Inferior parietal cortex (tissue), 1 donor: ENCODE measurements at regions not wholly inside any gene's neighbourhood (a gene's known extent, or its start where the extent isn't known, plus 50 kb on each side); places are given as distances from the start of the nearest gene placed in this dataset.

Experiments used
- DNase-seq: peaks from one replicate; pipeline ENCODE4 v3.0.0-alpha.2; 2016; ENCODE audit errors: extremely low spot score

DNA sequence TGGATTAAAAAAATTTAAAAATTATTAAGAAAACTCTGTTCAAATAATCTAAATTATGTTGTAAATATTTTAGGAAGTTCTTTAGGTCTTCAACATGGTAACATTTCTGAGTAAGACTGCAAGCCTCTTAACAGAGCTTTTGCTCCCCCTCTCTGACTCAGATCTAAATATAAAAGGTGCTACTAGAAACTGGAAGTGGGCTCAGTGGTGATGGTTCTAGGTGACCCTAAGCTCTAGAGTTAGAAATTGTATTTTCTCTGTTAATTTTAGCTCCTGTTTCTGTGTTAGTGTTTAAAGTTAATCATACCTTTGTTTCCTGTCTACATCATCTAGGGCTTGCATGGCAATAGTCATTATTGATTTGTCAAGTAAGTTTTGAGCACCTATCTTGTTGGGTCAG lies 159.9 kb upstream of the MEIS2 start:
- DNase-seq = no peak

DNA sequence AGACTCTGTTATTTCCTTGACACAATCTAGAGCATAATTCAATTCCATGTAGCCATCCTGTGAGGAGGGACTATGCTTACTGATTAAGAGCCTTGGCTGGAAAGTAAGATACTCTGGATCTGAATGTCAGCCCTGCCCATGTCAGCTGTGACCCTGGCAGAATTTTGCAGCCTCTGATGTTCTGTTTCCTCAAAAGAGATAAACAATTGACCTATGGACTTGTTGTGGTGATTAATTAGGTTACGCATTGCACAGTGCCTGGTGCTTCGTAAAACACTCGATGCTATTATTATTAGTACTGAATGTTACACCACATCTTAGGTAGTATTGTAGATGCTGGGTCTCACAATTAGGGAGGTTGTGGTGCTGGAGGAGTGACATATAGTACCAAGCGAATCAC lies 161.3 kb upstream of the MEIS2 start:
- no peak for DNase-seq

DNA sequence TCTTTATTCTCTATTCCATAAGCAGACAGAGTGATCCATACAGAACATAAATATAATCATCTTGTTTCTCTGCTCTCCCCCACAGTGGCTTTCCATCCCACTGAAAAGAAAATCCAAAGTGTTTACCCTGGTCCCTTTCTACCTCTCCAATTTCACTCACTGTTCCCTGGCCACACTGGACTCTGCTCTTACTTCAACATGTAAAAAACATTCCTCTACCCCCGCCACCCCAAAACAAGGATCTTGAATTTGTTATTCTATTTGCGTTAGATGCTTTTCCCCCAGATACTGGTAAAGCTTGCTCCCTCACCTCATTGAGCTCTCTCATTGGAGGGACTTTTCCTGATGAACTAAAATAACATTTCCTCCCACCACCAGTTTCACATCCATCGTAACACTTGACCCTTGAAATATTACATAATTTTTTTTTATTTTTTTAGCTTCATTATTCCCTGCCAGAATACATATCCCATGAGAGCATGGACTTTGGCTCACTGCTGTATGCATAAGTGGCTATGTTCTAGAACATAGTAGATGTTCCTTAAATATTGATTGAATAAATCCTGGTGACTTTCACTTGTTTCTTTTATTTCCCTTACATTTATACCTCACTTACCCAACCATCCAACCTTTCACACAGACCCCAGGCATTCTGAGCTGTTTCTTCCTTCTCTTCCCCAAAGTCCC lies 162.7 kb upstream of the MEIS2 start:
- no peak for DNase-seq

DNA sequence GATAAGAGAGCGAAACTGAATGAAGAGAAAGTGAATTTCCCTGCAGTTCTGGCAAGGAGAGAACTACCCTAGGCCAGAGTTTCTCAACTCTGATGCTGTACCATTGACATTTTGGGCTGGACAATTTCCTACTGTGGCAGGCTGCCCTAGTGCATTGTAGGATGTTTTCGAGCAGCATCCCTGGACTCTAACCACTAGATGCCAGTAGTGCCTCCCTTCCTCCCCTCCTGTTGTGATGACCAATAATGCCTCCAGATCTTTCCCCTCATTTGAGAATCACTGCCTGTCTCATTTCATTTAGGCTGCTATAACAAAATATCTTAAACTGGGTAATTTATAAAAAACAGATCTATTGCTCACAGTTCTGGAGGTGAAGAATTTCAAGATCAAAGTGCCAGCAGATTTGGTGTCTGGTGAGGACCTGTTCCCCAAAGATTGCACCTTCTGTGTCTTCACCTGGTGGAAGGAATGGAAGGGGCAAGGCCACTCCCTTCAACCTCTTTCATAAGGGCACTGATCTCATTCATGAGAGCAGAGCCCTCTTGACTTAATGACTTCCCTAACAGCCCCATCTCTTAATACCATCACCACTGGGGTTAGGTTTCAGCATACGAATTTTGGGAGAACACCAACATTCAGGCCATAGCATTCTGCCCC lies 188.9 kb upstream of the MEIS2 start:
- DNase-seq = no peak

DNA sequence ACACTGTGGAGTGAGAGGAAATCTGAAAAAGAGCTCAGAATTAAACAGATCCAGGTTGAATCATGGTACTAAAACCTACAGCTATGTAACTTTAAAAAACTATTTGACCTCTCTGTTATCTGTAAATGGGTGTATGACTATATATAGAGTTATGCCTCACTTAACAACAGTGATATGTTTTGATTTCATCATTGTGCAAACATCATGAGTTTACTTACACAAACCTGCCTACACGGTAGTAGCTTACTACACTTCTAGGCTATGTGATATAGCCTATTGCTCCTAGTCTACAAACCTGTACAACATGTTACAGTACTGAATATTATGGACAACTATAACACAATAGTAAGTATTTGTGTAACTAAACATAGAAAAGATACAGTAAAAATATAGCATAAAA lies 191.6 kb upstream of the MEIS2 start:
- no peak for DNase-seq

DNA sequence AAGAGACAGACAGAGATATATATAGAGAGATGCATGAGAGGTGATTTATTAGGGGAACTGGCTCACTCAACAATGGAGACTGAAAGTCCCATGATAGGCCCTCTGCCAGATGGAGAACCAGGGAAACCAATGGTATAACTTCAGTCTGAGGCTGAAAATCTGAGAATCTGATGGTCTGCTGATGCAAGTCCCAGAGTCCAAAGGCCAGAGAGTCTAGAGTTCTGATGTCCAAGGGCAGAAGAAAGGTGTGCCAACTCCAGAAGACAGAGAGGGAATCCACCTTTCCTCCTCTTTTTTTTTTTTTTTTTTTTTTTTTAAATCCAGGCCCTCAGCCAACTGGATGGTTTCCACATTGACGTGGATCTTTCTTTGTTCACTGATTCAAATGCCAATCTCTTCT lies 197.9 kb upstream of the MEIS2 start:
- DNase-seq = no peak

DNA sequence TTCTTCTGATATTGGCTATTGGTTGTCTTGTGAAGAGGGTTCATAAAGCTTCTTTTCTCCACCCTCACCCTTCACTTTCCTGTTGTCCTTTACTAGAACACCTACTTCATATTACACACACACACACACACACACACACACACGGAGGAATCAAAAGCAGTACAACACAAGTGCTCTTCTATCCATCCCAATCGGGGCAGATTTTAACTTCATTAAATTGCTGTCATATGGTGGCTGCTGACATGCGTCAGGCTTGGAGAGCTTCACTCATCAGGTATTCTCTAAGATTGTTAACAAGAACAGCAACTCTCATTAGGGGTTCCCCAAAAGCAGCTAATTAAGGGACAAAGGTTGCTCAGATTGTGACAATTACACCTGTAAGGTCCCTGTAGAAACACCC lies 239.1 kb upstream of the MEIS2 start:
- DNase-seq = no peak

DNA sequence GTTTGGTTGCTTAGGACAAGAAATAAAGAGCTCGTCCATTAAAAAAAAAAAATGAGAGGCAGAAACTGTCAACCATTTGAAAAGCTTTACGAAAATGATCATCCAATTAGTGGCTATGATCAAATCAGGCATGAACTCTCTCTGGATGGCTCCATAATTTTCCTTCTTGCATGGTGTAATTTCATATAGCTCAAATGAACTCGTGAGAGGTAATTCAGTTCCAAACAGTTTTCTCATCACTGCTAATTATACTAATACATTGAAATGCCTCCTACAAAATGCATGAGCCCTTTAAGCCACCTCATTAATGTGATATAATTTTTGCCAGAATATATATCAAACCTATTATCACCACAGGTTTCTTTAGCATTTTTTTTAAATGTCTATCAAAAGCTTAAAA lies 239.5 kb upstream of the MEIS2 start:
- DNase-seq = no peak

DNA sequence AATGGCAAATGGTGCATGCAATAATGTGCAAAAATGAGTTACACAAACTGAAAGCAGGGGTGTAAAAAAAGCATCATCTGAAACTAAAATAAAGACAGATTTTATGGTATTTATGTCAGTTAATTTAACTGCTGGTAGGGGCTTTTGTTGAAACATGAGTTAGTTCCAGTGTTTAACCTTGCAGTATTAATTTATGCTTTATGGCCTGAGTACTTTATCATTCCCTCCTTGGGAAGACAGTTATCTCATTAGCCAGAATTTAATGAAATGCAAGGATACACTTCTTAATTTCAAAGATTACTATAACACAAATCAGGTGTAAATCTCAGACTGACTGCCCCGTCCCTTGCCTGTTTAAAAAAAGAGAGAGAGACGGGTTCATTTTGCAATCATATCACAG lies 240.1 kb upstream of the MEIS2 start:
- DNase-seq = no peak

DNA sequence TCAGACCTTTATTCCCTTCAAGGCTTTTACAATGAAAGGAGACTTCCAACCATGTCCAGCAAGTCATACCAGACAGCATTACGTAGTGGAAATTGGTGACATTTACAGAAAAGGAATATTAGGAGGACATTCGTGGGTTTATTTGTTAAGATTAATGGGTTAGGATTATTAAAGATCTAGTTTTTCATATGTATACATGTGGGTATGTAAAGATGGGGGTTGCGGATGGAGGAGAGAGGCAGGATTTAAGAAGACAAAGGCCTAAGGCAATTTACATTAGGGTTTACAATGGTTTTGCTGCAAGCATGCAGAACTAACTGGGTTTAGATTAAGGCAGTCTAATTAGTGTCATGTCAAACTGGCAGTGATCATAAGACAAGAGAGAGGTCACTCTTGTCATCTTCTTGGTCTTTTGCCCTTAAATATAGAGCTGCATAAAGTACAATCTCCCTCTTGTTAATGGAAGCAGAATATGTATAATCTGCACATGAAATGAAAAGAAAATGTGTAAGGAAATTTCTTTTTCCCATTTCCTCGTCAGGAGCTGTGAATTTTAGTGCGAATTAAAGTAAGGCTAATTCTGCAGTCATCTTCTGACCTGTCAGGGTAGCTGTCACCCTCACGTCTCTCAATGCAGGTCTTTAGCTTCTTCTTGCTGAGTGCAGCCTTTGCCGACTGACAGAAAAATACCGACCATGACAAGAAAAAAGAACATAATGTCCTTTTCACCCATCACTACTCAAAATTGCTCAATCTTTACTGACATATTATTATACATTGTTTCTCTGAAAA lies 258.9 kb upstream of the MEIS2 start:
- DNase-seq = no peak

DNA sequence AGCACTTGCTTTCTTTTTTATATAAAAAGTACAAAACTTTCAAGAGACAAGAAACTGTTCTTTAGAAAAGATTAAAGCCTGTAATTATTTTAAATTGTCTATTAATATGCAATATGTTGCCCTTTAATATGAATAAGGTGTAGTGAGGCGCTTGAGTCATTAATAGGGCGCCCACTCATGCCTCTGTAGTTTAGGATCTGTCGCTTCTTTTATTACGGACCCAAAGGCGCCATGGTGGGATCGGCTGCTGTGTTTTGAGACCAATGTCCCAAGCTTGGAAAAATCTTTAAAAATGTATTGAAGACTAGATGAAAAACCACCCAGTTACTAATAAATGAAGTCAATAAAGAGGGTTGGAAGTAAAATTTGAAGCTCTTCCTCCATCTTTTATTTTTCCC lies 259.5 kb upstream of the MEIS2 start:
- no peak for DNase-seq

DNA sequence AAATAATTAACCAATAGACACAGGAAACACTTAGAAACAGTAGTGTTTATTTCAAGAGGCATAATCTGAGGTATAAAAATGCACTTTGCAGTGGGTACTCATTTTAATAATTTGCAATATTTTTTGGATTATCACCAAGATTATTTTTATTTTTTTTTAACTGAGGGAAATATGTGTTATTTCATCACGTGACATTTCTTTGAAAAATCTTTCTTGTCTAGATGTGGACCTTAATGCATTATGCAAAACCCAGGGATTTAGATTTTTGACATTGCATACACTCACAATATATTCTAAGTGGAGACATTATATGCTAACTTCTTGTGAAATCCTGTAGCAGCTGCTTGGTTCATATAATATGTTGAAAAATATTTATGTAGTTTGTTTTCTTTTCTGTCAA lies 260.4 kb upstream of the MEIS2 start:
- DNase-seq = no peak

DNA sequence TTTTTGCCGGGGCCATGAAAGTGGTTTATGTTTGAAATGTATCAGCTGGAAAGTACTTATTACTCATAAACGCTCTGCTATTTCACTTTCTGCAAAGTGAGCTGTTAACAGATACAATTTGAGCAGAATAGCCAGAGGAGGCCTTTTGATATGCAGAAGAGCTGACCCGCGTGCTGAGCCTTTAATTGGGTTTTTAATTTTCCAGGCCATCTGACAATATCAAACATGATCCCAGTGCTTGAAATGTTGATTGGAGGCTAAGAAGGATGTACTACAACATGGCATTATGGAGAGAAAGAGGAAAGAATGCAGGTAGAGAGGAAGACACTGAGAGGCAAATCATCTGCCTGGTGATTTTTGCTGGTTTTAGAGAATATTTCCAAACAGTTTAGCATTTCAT lies 261.3 kb upstream of the MEIS2 start:
- DNase-seq = no peak

DNA sequence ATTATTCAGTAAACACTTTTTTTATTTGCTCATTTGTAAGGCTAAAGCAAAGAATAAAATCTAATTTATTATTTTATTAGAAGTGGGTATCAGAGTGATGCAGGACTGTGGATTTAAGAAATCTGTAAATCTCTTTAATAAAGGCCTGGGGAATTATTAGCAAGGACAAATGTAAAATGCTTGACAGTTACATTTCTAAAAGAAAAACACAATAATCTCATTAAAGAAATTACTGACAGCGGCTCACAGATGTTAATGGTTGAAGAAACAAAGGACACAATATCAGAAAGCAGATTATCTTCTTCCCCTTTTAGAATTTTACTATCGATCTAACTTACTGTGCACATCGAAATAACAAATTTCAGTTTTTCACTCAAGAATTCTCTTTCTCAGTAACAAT lies 262.1 kb upstream of the MEIS2 start:
- no peak for DNase-seq

DNA sequence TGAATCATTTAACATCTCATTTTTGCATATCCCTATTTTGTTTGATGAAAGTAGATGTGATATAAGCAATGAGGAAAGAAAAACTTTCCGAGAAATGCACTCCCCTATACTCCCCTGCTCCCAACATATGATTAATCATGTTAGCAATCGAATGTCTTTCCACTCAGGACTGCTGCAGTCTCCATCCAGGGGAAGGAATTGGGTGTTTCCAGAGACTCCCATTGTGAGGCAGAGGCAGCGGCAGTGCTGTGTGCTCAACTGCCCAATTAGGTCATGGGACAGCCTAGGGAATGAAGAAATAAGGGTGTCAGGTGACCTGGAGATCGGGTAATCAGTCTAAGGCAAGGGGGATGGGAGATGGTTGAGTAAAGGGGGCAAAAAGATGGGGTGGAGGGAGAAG lies 268.6 kb upstream of the MEIS2 start:
- DNase-seq = no peak

DNA sequence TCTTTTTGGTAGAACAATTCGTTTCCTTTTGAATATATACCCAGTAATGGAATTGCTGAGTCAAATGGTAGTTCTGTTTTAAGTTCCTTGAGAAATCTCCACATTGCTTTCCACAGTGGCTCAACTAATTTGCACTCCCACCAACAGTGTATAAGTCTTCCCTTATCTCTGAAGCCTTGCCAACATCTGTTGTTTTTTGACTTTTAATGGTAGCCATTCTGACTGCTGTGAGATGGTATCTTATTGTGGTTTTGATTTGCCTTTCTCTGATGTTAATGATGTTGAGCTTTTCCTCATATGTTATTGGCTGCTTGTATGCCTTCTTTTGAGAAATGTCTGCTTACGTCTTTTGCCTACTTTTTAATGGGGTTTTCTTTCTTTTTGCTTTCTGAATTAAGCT lies 270.6 kb upstream of the MEIS2 start:
- no peak for DNase-seq

DNA sequence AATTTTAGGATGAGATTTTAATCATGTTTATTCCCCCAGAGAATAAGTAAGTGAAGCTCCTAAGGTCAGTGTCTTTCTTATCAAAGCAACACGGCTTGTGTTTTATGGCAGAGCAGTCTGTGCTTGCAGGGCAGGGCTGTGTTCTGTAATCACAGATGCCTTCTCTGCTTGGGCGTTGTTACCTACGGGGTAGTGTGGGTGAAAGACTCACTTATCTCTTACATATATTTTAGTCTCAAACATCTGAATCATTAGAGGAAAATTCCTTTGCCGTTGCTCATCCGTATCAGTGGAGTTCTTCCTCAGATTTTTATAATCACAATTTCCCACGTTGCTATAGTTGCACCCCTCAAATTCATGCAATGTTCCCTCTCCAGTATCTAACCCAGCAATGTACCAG lies 271.7 kb upstream of the MEIS2 start:
- DNase-seq = no peak

DNA sequence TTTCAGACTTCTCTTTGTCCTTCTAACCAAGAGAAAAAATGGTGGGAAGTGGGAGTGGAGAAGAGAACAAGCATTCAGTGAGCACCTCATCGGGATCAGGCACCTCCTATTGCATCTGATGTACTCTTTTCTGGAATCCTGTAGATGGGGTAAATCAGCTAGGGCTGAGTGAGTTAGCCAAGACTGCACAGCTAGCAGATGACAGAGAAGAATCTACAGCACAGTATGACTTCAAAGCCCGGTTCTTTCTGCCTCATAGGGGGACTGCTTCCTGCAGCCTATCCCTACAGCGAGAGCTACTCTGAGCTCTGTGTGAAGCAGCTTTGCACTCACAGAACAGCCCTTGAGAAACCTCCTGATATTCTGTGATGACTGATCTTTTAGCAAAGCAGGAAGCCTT lies 275.2 kb upstream of the MEIS2 start:
- no peak for DNase-seq

DNA sequence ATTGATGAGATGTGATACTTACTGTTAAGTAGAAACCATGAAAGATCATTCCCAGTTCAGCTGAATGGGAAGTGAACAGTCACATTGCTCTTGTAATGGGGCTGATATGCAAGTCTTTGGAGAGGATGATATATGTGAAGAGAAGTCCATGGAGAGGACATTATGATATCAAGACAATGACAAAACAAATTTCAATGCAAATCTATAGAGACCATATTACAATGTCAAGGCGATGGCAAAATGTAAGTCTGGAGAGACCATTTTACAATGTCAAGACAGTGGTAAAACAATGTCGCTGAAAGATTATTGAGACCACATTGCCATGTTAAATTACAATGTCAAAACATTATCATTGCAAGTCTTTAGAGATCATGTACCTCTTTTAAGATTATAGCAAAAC lies 277.1 kb upstream of the MEIS2 start:
- DNase-seq = no peak

DNA sequence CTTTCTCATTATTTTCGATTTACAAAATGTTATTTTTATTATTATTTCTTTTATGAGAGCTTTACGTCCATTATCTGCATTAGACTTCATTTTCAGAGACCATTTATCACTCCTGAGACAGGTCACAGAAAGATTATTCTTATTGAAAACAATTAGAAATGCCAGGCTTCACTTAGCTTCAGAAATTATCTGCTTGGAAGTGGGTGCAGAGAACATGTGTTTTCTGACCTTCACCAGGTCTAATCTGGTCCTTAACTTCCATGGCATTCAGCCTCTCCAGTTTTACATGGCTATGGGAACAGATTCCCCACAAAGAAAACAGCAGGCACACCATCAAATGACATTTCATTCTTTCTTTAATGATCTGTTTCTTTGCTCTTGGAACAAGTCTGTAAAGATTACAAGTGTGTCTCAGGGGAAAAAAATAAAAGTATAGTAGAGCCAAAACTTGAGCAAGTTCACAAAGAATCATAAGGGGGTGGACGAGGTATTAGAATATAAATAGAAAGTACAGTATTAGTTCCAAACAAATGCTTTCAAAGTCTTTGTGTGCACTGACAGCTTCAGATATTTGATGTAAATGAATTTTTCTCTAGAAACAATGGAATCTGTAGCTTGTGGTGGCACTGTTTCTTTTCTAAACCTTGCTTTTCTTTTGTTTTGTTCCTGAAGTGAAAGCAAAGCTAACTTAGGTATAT lies 294.2 kb upstream of the MEIS2 start:
- DNase-seq = no peak

DNA sequence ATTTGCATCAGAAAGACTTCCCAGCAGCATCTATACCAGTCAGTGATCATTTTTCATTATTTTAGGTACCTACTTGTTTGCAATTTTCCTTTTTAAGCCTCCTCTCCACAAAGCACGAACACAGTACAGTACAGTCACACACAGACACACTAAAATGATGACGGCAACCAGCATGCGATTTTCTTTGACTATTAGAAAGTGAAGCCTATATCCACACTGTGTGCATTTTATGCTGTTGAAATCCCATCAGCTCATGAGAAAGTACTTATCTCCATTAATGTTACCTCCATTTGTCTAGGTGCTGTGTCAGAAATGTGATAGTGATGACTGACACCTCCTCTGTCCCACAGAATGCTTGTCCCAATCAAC lies 294.7 kb upstream of the MEIS2 start:
- DNase-seq = no peak

DNA sequence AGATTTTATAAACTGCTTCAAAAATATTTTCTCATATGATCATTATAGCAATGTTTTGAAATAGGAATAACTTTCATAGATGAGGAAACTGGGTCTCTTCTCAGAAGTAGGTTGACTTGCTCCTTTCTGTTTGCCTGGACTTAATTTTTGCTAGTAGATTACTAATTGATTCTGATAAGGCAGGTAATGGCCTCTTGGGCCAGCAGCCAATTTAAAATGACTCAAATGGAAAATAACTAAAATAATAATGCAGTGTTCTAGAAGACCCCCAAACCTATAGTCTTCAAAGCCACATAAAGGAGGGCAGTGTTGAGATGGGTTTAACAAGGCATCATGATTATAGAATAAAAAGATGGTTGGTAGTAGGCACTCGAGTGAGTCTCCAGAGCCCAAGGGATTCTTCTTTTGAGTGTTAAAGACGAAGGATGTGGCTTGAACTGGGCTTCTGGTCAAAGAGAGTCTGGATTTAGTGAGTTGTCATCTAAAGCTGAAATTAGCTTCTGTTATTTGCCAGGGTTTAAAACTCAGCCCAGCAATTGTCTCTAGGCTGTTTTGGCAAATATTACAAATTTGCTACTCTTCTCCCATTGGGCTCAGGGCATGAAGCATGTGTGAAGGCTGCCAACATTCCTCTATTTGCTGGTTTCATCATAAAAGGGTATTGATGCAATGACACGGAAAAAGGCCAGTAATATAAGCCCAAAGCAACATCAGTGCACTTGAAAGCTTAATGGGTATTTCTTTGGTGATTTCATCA lies 297.1 kb upstream of the MEIS2 start:
- DNase-seq = no peak
